IMR-90 (cell line): ENCODE measurements at regions not wholly inside any gene's neighbourhood (a gene's known extent, or its start where the extent isn't known, plus 50 kb on each side); places are given as distances from the start of the nearest gene placed in this dataset.

Experiments used
- ATAC-seq: fragments of 200-7000 bp; cut with Tn5 transposase; 2 replicates; pipeline ENCODE4 v1.9.1; 2020; ENCODE audit warnings: low read depth, mild to moderate bottlenecking, moderate library complexity
- BruUV-seq: library from RNA; stranded (reverse); fragments of 400-500 nt; replicated peaks from 2 replicates; lab custom pipeline; 2021; lab: Mats Ljungman, UMichigan
- CTCF ChIA-PET: fragments of 300-600 bp; formaldehyde crosslinking; extraction: SDS; loops from one replicate; lab custom pipeline; 2021; ENCODE audit warnings: antibody characterized with exemption; lab: Yijun Ruan, JAX
- POLR2A ChIA-PET: fragments of 300-600 bp; sonication (Branson Sonifier 250); formaldehyde crosslinking; loops from one replicate; lab custom pipeline; 2022; ENCODE audit warnings: antibody characterized with exemption; ENCODE audit not compliant: unreplicated experiment; lab: Charles Lee
- DNase-seq: peaks from one replicate; pipeline ENCODE4 v3.0.0; 2013
- H2AFZ ChIP-seq: replicated peaks from 2 replicates; pipeline ENCODE3; 2013; ENCODE audit warnings: low read length, mild to moderate bottlenecking; ENCODE audit not compliant: poor library complexity
- H2AK5ac ChIP-seq: 2 replicates; pipeline ENCODE4 v1.6.1; 2013; ENCODE audit warnings: low read depth, low read length, inconsistent platforms
- H2AK9ac ChIP-seq: replicated peaks from 2 replicates; pipeline ENCODE3; 2013; ENCODE audit warnings: mild to moderate bottlenecking, low read depth, low read length, moderate library complexity; ENCODE audit not compliant: poor library complexity
- H2BK120ac ChIP-seq: 2 replicates; pipeline ENCODE4 v1.6.1; 2013; ENCODE audit warnings: low read depth, low read length, inconsistent platforms
- H2BK15ac ChIP-seq: 3 replicates; pipeline ENCODE4 v1.6.1; 2013; ENCODE audit warnings: low read depth, low read length, inconsistent platforms
- H2BK20ac ChIP-seq: 2 replicates; pipeline ENCODE4 v1.6.1; 2013; ENCODE audit warnings: low read depth, mild to moderate bottlenecking, inconsistent platforms, low read length, moderate library complexity
- H2BK5ac ChIP-seq: 2 replicates; pipeline ENCODE4 v1.6.1; 2013; ENCODE audit warnings: mild to moderate bottlenecking, low read depth, low read length, inconsistent platforms; ENCODE audit not compliant: poor library complexity, severe bottlenecking
- H3K14ac ChIP-seq: replicated peaks from 2 replicates; pipeline ENCODE4 v1.6.1; 2013; ENCODE audit warnings: low read depth, low read length, inconsistent platforms
- H3K18ac ChIP-seq: 2 replicates; pipeline ENCODE4 v1.6.1; 2013; ENCODE audit warnings: low read depth, low read length, control low read depth
- H3K23ac ChIP-seq: 2 replicates; pipeline ENCODE4 v1.6.1; 2013; ENCODE audit warnings: low read depth, low read length, inconsistent platforms
- H3K27ac ChIP-seq: 2 replicates; pipeline ENCODE4 v1.5.1; 2013; ENCODE audit warnings: mild to moderate bottlenecking, control low read depth, low read length; ENCODE audit not compliant: insufficient read depth
- H3K27me3 ChIP-seq: 2 replicates; pipeline ENCODE4 v1.6.1; 2013; ENCODE audit warnings: low read length; ENCODE audit not compliant: control insufficient read depth, insufficient read depth
- H3K36me3 ChIP-seq: 2 replicates; pipeline ENCODE4 v1.6.1; 2013; ENCODE audit warnings: low read length, mixed read lengths; ENCODE audit not compliant: control insufficient read depth, insufficient read depth
- H3K4ac ChIP-seq: 2 replicates; pipeline ENCODE4 v1.6.1; 2013; ENCODE audit warnings: low read depth, low read length, inconsistent platforms
- H3K4me1 ChIP-seq: 2 replicates; pipeline ENCODE4 v1.6.1; 2013; ENCODE audit warnings: low read length, mixed read lengths; ENCODE audit not compliant: control insufficient read depth, insufficient read depth
- H3K4me2 ChIP-seq: 2 replicates; pipeline ENCODE4 v1.6.1; 2013; ENCODE audit warnings: low read depth, mild to moderate bottlenecking, control low read depth, low read length, moderate library complexity
- H3K4me3 ChIP-seq: 2 replicates; pipeline ENCODE4 v1.5.1; 2013; ENCODE audit warnings: low read depth, mild to moderate bottlenecking, control low read depth, low read length, moderate library complexity; ENCODE audit not compliant: insufficient read depth
- H3K56ac ChIP-seq: 2 replicates; pipeline ENCODE4 v1.6.1; 2013; ENCODE audit warnings: low read length, inconsistent platforms; ENCODE audit not compliant: insufficient read depth; ENCODE audit errors: extremely low read depth
- H3K79me1 ChIP-seq, 2 experiments: 2 replicates each; pipeline ENCODE4 v1.6.1; 2013; ENCODE audit warnings: low read length in 2 of 2, inconsistent platforms in 1 of 2, low read depth in 1 of 2
- H3K9ac ChIP-seq: 2 replicates; pipeline ENCODE4 v1.6.1; 2013; ENCODE audit warnings: low read depth, low read length, control low read depth
- H3K9me1 ChIP-seq: 2 replicates; pipeline ENCODE4 v1.6.1; 2013; ENCODE audit warnings: low read length, inconsistent platforms; ENCODE audit not compliant: insufficient read depth
- H3K9me3 ChIP-seq: 2 replicates; pipeline ENCODE4 v1.6.1; 2013; ENCODE audit warnings: low read length; ENCODE audit not compliant: control insufficient read depth, insufficient read depth
- H4K20me1 ChIP-seq: 2 replicates; pipeline ENCODE4 v1.6.1; 2013; ENCODE audit warnings: low read length, inconsistent platforms; ENCODE audit not compliant: insufficient read depth
- H4K5ac ChIP-seq: 2 replicates; pipeline ENCODE4 v1.6.1; 2013; ENCODE audit warnings: mild to moderate bottlenecking, low read depth, low read length, control low read depth
- H4K8ac ChIP-seq, 2 experiments: 2 replicates each; pipeline ENCODE4 v1.6.1; 2013; ENCODE audit warnings: low read depth in 2 of 2, low read length in 2 of 2, control low read depth in 1 of 2, inconsistent platforms in 1 of 2
- H4K91ac ChIP-seq: 2 replicates; pipeline ENCODE4 v1.6.1; 2013; ENCODE audit warnings: low read depth, low read length, inconsistent platforms; ENCODE audit not compliant: insufficient read depth
- CHD1 ChIP-seq: IDR thresholded peaks from 2 replicates; pipeline ENCODE4 v1.6.1; 2012; ENCODE audit warnings: low read depth, low read length, improper control_type of control experiment
- FOS ChIP-seq: fragments of 150-350 bp; IDR thresholded peaks from 2 replicates; pipeline ENCODE4 v1.6.1; 2016; ENCODE audit warnings: low read depth, low read length
- MAFK ChIP-seq: IDR thresholded peaks from 2 replicates; pipeline ENCODE4 v1.6.1; 2012; ENCODE audit warnings: low read depth, low read length, improper control_type of control experiment
- SMC3 ChIP-seq: fragments of 150-350 bp; IDR thresholded peaks from 2 replicates; pipeline ENCODE4 v1.6.1; 2016; ENCODE audit warnings: low read depth, mild to moderate bottlenecking, antibody characterized with exemption, low read length, moderate library complexity
- WGBS, 2 experiments: methylation state at CpG; one replicate each; pipeline versions ENCODE4 v1.1.5 to v1.1.7; 2013; ENCODE audit warnings: missing lambda C conversion rate in 2 of 2; ENCODE audit not compliant: insufficient read length in 1 of 2; ENCODE audit errors: extremely low coverage in 2 of 2; 5-methylcytosine and 5-hydroxymethylcytosine counted together
- dilution Hi-C: fragments of 300-500 bp; cut with HindIII; formaldehyde crosslinking; loops from one replicate; pipeline ENCODE4 v1.14.3; 2018; ENCODE audit warnings: low sequenced_read_pairs; ENCODE audit not compliant: unreplicated experiment
- in situ Hi-C: fragments of 300-500 bp; cut with MboI; formaldehyde crosslinking; loops from 3 replicates; pipeline ENCODE4 v1.14.3; 2019; ENCODE audit warnings: low sequenced_read_pairs, inconsistent platforms, mixed read lengths
- intact Hi-C: fragments of 100-400 bp; cut with micrococcal nuclease; formaldehyde crosslinking; loops from 2 replicates; pipeline ENCODE4 v1.10.0; 2022

DNA sequence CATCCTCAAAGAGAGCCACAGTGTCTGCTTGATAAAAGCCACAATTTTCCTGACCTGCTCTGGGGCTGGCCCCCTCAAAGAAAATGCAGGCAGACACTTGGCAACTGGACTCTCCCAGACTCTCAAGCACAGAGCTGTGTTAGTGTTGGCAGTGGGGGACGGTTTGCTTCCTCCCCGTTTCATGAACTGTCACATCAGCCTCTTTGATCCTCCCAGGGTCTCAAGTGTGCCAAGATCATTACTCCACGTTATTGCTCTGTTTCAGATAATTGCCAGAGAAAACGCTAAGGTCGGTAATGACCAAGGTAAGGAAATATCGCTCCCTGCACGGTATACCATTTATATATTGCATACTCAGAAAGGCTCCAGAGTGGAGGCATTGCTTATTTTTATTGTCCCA lies 138.8 kb downstream of the NTMT2 start:
- no TSS peak for BruUV-seq
- no peaks in the 10 kb centered on the region for H3K9me3 ChIP-seq
- DNase-seq: no peak
- in situ Hi-C loops: no loop called here
- no peak overlapping the region for H4K5ac ChIP-seq
- H3K4me2 ChIP-seq: no peak overlapping the region
- H3K9me1 ChIP-seq: no peaks in the 10 kb centered on the region
- H3K4ac ChIP-seq: no peak overlapping the region
- H3K18ac ChIP-seq: no peak overlapping the region
- no peak overlapping the region for H3K9ac ChIP-seq
- TF ChIP-seq MAFK (no peak), SMC3 (no peak), CHD1 (no peak), FOS (no peak)
- POLR2A ChIA-PET: no interaction called here
- no peaks in the 10 kb centered on the region for H3K27me3 ChIP-seq
- WGBS, 2 experiments: no CpG with 5 or more reads among the region's 7 CpGs
- no peaks in the 10 kb centered on the region for H4K20me1 ChIP-seq
- no peak for ATAC-seq
- no peak overlapping the region for H4K8ac ChIP-seq
- H2AFZ ChIP-seq: no peak overlapping the region
- H3K56ac ChIP-seq: no peak overlapping the region
- no peak overlapping the region for H3K23ac ChIP-seq
- no peak overlapping the region for H3K27ac ChIP-seq
- H2AK9ac ChIP-seq: no peak overlapping the region
- no peak overlapping the region for H2BK15ac ChIP-seq
- no peaks in the 10 kb centered on the region for H3K79me1 ChIP-seq
- H2BK20ac ChIP-seq: no peak overlapping the region
- H3K14ac ChIP-seq: no peak overlapping the region
- no peak overlapping the region for H4K91ac ChIP-seq
- H2BK5ac ChIP-seq: no peak overlapping the region
- no peak overlapping the region for H2AK5ac ChIP-seq
- no peaks in the 10 kb centered on the region for H3K36me3 ChIP-seq
- H3K4me3 ChIP-seq: no peak overlapping the region
- no peaks in the 10 kb centered on the region for H3K4me1 ChIP-seq
- intact Hi-C loops: no loop called here
- H2BK120ac ChIP-seq: no peak overlapping the region
- dilution Hi-C loops: no loop called here
- CTCF ChIA-PET: no interaction called here
